Caco-2 (cell line): ENCODE measurements at regions not wholly inside any gene's neighbourhood (a gene's known extent, or its start where the extent isn't known, plus 50 kb on each side); places are given as distances from the start of the nearest gene placed in this dataset.

Source experiments
- BruUV-seq: library from RNA; stranded (reverse); fragments of 400-500 nt; replicated peaks from 2 replicates; lab custom pipeline; 2021; lab: Mats Ljungman, UMichigan
- CTCF ChIA-PET: fragments of 300-600 bp; sonication (Branson Sonifier 250); formaldehyde crosslinking; loops from one replicate; lab custom pipeline; 2022; ENCODE audit warnings: antibody characterized with exemption; lab: Charles Lee
- POLR2A ChIA-PET: fragments of 300-600 bp; sonication (Branson Sonifier 250); formaldehyde crosslinking; loops from one replicate; lab custom pipeline; 2022; ENCODE audit warnings: antibody characterized with exemption; lab: Charles Lee
- DNase-seq, 2 experiments: peaks; one replicate each; pipeline versions ENCODE4 v3.0.0 to v3.0.0-alpha.2; 2020 to 2022
- H3K27me3 ChIP-seq: replicated peaks from 2 replicates; pipeline ENCODE4 v1.6.0; 2011; ENCODE audit warnings: low read length; ENCODE audit not compliant: control insufficient read depth, insufficient read depth
- H3K36me3 ChIP-seq: 2 replicates; pipeline ENCODE4 v1.5.1; 2011; ENCODE audit warnings: low read length; ENCODE audit not compliant: control insufficient read depth, insufficient read depth
- H3K4me1 ChIP-seq: fragments of 250-450 bp; sonication (Bioruptor Pico); 2 replicates; pipeline ENCODE4 v1.5.1; 2020; ENCODE audit warnings: mild to moderate bottlenecking
- H3K4me3 ChIP-seq: 2 replicates; pipeline ENCODE4 v1.5.1; 2011; ENCODE audit warnings: low read depth, mild to moderate bottlenecking, control low read depth, low read length
- H3K9me3 ChIP-seq: fragments of 250-450 bp; sonication (Bioruptor Pico); 2 replicates; pipeline ENCODE4 v1.5.1; 2020; ENCODE audit warnings: mild to moderate bottlenecking, moderate library complexity
- H3K27ac Mint-ChIP-seq: one replicate; pipeline ENCODE4 v1.8.0; 2022; ENCODE audit warnings: mixed read lengths; ENCODE audit not compliant: unreplicated experiment
- H3K27me3 Mint-ChIP-seq: one replicate; pipeline ENCODE4 v1.8.0; 2022; ENCODE audit warnings: mixed read lengths; ENCODE audit not compliant: insufficient read depth, unreplicated experiment
- H3K36me3 Mint-ChIP-seq: one replicate; pipeline ENCODE4 v1.8.0; 2022; ENCODE audit warnings: mild to moderate bottlenecking, mixed read lengths; ENCODE audit not compliant: insufficient read depth, unreplicated experiment
- H3K4me1 Mint-ChIP-seq: one replicate; pipeline ENCODE4 v1.8.0; 2022; ENCODE audit warnings: low read depth, mixed read lengths; ENCODE audit not compliant: unreplicated experiment
- H3K4me3 Mint-ChIP-seq: one replicate; pipeline ENCODE4 v1.8.0; 2022; ENCODE audit warnings: mild to moderate bottlenecking, moderate library complexity, mixed read lengths; ENCODE audit not compliant: unreplicated experiment
- H3K9me3 Mint-ChIP-seq: one replicate; pipeline ENCODE4 v1.8.0; 2022; ENCODE audit warnings: mixed read lengths; ENCODE audit not compliant: unreplicated experiment
- intact Hi-C: fragments of 100-400 bp; cut with micrococcal nuclease; formaldehyde crosslinking; loops from one replicate; pipeline ENCODE4 v1.10.0; 2022; ENCODE audit not compliant: unreplicated experiment
- TF ChIP-seq, protein P1 (sequence below), 2 experiments: fragments of 200-600 bp in 1 of 2; IDR thresholded peaks; 1 replicate in 1 of 2; 2 replicates in 1 of 2; pipeline versions ENCODE4 v1.5.1 to v1.8.0; 2011 to 2022; ENCODE audit warnings: antibody characterized with exemption in 1 of 2, control low read depth in 1 of 2, inconsistent platforms in 1 of 2, low read depth in 1 of 2, low read length in 1 of 2, mild to moderate bottlenecking in 1 of 2, moderate library complexity in 1 of 2; ENCODE audit not compliant: insufficient read depth in 1 of 2, severe bottlenecking in 1 of 2, unreplicated experiment in 1 of 2

DNA sequence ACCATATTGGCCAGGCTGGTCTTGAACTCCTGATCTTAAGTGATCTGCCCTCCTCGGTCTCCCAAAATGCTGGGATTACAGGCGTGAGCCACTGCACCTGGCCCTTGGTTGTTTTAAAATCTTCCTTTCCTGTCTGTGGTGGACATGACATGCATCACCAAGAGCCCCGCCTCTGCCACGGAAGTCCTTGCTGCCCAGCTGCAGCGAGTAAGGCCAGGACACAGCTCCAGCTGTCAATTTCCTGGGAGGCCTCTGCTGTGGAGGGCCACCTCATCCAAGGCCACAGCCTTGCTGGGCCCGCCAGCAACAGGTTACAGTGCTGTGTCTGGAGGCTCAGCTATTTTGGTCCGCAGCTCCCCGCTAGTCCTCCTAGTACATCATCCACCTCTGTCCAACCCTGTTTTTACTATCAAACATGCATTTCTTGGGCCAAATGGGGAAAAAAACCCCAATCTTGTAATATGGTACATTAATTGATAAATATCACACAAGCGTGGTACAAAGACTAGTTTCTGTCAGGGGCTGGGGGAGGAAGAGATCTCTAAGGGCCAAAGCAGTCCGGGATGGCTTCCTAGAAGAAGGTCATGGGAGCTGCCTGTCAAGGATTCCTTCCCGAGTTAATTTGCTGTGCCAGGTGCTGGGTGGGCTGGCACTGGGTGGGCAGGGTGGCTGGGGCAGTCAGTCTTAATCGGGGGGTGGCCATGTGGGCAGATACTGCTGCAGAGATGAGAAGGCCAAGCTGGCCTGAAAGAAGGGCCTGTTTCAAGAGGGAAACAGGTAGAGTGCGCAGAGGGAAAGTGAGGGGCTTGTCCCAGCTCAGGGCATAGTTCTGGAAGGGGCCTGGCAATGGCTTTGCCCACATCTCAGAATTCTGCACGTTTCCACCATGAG is 100.5 kb downstream of the INHBB start:
- peaks cover 8% of the 10 kb centered on the region for H3K4me1 Mint-ChIP-seq
- H3K9me3 Mint-ChIP-seq, result no peaks in the 10 kb centered on the region
- intact Hi-C loops, result no loop called here
- Histone ChIP-seq H3K27me3 (no peaks in the 10 kb centered on the region), H3K4me1 (0 out of 2 replicates have a peak, but pooled peaks cover 3% of the 10 kb centered on the region), H3K4me3 (no peak overlapping the region), H3K9me3 (no peaks in the 10 kb centered on the region), H3K36me3 (no peaks in the 10 kb centered on the region)
- TF ChIP-seq, protein P1, sequence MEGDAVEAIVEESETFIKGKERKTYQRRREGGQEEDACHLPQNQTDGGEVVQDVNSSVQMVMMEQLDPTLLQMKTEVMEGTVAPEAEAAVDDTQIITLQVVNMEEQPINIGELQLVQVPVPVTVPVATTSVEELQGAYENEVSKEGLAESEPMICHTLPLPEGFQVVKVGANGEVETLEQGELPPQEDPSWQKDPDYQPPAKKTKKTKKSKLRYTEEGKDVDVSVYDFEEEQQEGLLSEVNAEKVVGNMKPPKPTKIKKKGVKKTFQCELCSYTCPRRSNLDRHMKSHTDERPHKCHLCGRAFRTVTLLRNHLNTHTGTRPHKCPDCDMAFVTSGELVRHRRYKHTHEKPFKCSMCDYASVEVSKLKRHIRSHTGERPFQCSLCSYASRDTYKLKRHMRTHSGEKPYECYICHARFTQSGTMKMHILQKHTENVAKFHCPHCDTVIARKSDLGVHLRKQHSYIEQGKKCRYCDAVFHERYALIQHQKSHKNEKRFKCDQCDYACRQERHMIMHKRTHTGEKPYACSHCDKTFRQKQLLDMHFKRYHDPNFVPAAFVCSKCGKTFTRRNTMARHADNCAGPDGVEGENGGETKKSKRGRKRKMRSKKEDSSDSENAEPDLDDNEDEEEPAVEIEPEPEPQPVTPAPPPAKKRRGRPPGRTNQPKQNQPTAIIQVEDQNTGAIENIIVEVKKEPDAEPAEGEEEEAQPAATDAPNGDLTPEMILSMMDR (IDR thresholded peaks at IDR 0.05; ENCODE audit: insufficient read depth in 1 of 2, low read depth in 1 of 2, low read length in 1 of 2, severe bottlenecking in 1 of 2, unreplicated experiment in 1 of 2), result no peak
- POLR2A ChIA-PET, result no interaction called here
- no peaks in the 10 kb centered on the region for H3K36me3 Mint-ChIP-seq
- no peak overlapping the region for H3K4me3 Mint-ChIP-seq
- no peak for DNase-seq
- H3K27me3 Mint-ChIP-seq, result no peaks in the 10 kb centered on the region
- BruUV-seq, result no TSS peak
- H3K27ac Mint-ChIP-seq, result no peak overlapping the region
- CTCF ChIA-PET, result no interaction called here

DNA sequence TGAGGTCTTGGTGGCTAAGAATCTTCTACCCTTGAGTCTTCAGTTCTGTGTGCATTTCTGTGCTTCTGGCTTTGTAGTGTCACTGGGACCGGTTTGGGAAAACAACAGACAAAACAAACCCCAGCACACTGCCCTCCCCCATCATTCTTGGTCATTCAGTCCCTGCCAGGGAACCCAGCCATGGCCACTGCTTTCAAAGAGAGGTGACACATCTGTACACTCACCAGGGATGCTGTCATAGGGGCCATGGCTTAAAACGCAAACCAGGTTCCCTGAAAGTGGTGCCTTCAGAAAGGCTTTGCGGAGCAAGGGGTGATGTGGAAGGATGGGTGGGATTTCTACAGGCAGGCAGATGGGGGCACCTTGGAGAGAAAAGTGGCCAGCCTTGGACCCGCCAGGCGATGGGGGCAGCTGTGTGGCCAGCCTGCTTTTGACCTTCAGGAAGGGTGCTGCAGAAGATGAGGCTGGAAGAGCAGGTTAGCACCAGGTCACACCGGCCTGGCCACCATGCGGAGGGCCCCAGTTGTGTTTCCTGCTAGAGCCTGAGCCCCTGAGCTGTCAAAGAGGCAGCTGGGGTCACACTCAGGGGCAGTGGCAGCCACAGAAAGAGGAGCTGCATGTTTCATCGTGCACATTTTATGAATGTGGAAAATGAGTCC is 101.3 kb downstream of the INHBB start:
- Mint-ChIP-seq H3K4me3 (no peak overlapping the region), H3K36me3 (no peaks in the 10 kb centered on the region), H3K27ac (no peak overlapping the region), H3K27me3 (no peaks in the 10 kb centered on the region), H3K4me1 (no peaks in the 10 kb centered on the region), H3K9me3 (no peaks in the 10 kb centered on the region)
- BruUV-seq, result no TSS peak
- Histone ChIP-seq H3K27me3 (no peaks in the 10 kb centered on the region), H3K9me3 (no peaks in the 10 kb centered on the region), H3K4me3 (no peak overlapping the region), H3K4me1 (no peaks in the 10 kb centered on the region), H3K36me3 (no peaks in the 10 kb centered on the region)
- ChIA-PET CTCF (interaction anchor here (0.7 kb wide), 1 partner anchor 104 kb away, joined by 3 read pairs; no protein-coding TSS in a partner anchor), POLR2A (interaction anchor here (0.6 kb wide), 1 partner anchor 103 kb away, joined by 3 read pairs; no protein-coding TSS in a partner anchor)
- TF ChIP-seq, protein P1 (IDR thresholded peaks at IDR 0.05; ENCODE audit: insufficient read depth in 1 of 2, low read depth in 1 of 2, low read length in 1 of 2, severe bottlenecking in 1 of 2, unreplicated experiment in 1 of 2), result no peak
- intact Hi-C loops, result no loop called here
- DNase-seq, result no peak

DNA sequence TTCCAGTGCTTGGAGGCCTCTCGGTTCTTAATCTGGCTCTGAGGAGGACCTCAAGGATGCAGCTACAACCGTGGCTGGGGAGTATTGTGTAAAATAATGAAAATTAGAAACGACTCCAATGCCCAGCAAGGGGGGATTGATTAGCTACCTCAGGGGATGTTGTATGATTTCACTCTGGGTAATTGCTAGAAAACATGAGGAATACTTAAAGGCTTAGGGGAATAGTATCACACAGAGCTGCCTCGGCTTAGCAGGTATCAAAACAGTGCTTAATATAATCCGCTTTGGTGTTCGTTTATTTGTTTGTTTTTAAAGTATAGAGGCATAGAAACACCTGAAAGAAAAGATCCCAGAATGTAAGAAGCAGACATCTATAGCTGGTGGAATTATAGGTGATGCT is 102.5 kb downstream of the INHBB start:
- Mint-ChIP-seq H3K4me3 (no peak overlapping the region), H3K4me1 (no peaks in the 10 kb centered on the region), H3K27me3 (no peaks in the 10 kb centered on the region), H3K27ac (no peak overlapping the region), H3K36me3 (no peaks in the 10 kb centered on the region), H3K9me3 (no peaks in the 10 kb centered on the region)
- intact Hi-C loops, result no loop called here
- BruUV-seq, result no TSS peak
- TF ChIP-seq, protein P1 (IDR thresholded peaks at IDR 0.05; ENCODE audit: insufficient read depth in 1 of 2, low read depth in 1 of 2, low read length in 1 of 2, severe bottlenecking in 1 of 2, unreplicated experiment in 1 of 2), result no peak
- Histone ChIP-seq H3K4me1 (peaks cover under 1% of the 10 kb centered on the region; the same call in 1 of the 2 replicates), H3K9me3 (no peaks in the 10 kb centered on the region), H3K36me3 (no peaks in the 10 kb centered on the region), H3K4me3 (no peak overlapping the region), H3K27me3 (no peaks in the 10 kb centered on the region)
- POLR2A ChIA-PET, result no interaction called here
- no peak for DNase-seq
- CTCF ChIA-PET, result interaction anchor here (1.0 kb wide), 1 partner anchor 105 kb away, joined by 3 read pairs; no protein-coding TSS in a partner anchor
